ENCODE measurements at regions not wholly inside any gene's neighbourhood (a gene's known extent, or its start where the extent isn't known, plus 50 kb on each side); places are given as distances from the start of the nearest gene placed in this dataset.

GRCh38 chr5:53427965-53428364 is 52.5 kb upstream of the FST start:
- TF ChIP-seq CTCF (conservative IDR thresholded peaks at IDR 0.05; ENCODE audit: low read length), result no peak
- TF ChIP-seq EZH2phosphoT487 (IDR thresholded peaks at IDR 0.05; ENCODE audit: borderline replicate concordance, low read depth, low read length), result no peak

All from OCI-LY7 (cell line).